Left colon (tissue), 2 donors: ENCODE measurements at regions not wholly inside any gene's neighbourhood (a gene's known extent, or its start where the extent isn't known, plus 50 kb on each side); places are given as distances from the start of the nearest gene placed in this dataset.
"Not testable (repeated sequence)": the region's sequence is repeated elsewhere in the genome, so short reads cannot be mapped to it uniquely, and the experiment has no call there.

Experiments
- ATAC-seq: fragments of 200-7000 bp; cut with Tn5 transposase; one replicate; pipeline ENCODE4 v1.9.1; 2020; ENCODE audit warnings: mild to moderate bottlenecking, moderate library complexity
- DNase-seq, 2 donors: peaks; one replicate each; pipeline ENCODE4 v3.0.0-alpha.2; 2020
- intact Hi-C, 2 donors: fragments of 100-400 bp; cut with DNase I in 1 of 2; cut with micrococcal nuclease in 1 of 2; formaldehyde crosslinking; loops; one replicate each; pipeline versions ENCODE4 v1.11.2 to v1.14.0; 2022; cut with DNase I, micrococcal nuclease
- donor health status: DM: no; HTN: no; CAD: no.
- donor health status: DM: yes; HTN: yes; CAD: no.

GRCh38 chr10:38209332-38209731 lies 115.2 kb downstream of the ZNF37A start:
- ATAC-seq (no peak), DNase-seq (no peak)
- intact Hi-C loops = no loop called here

DNA sequence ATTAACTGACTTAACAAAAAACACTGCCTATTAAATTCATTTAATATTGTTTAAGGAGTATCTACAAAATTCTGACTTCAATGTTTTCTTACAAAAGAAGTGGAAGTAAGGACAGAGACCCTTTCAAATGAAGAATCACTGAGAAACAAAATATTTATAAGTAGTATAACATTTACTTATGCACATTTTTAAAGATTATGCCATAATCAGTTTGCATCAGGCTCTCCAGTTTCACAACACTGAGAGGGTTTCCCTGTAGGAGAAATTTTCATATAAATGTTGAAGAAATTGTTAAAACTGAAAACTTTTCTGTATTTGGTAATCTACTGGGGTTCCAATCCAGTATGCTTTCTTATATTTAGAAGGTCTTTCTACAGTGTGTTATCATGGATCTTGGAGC lies 115.6 kb downstream of the ZNF37A start:
- intact Hi-C loops, DNase-seq, ATAC-seq: not testable (repeated sequence)

DNA sequence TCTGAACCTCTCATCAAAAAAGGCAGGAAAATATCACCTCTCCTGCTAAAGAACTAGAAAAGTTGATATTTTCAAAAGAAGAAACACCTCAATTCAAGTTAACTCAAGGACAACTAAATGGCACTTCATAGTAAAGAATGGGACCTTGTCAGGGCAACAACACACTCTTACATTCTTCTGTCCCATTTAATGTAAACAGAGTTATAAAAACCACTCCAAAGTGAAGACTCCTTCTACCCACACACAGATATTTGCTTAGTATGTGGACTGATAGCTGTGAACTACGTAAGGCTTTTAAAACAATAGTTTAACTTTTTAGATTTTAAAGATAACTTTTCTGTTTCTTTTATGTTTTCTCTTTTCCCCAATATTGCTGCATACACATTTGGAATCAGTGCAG lies 118.3 kb downstream of the ZNF37A start:
- intact Hi-C loops = no loop called here
- ATAC-seq (no peak), DNase-seq (no peak)

- DNase-seq = no peak
- ATAC-seq = no peak
- intact Hi-C loops = no loop called here
Observed at GRCh38 chr10:38226385-38226784, 132.2 kb downstream of the ZNF37A start.

GRCh38 chr10:38228394-38228793 lies 134.3 kb downstream of the ZNF37A start:
- intact Hi-C loops = no loop called here
- DNase-seq (no peak), ATAC-seq (no peak)

DNA sequence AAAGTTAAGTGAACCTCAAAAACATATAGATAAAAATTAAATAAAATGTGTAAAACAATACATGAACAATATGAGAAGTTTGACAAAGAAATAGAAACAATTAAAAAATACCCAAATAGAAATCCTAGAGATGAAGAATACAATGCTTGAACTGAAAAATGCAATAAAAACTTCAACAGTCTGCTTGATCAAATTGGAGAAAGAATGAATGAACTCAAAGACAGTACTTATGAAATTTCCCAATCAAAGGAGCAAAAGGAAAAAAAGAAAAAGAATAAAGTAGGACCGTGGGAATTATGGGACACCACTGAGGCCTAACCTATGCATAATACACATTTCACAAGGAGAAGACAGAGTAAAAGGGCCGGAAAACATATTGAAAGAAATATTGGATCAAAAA lies 144.3 kb downstream of the ZNF37A start:
- ATAC-seq, DNase-seq, intact Hi-C loops: not testable (repeated sequence)

DNA sequence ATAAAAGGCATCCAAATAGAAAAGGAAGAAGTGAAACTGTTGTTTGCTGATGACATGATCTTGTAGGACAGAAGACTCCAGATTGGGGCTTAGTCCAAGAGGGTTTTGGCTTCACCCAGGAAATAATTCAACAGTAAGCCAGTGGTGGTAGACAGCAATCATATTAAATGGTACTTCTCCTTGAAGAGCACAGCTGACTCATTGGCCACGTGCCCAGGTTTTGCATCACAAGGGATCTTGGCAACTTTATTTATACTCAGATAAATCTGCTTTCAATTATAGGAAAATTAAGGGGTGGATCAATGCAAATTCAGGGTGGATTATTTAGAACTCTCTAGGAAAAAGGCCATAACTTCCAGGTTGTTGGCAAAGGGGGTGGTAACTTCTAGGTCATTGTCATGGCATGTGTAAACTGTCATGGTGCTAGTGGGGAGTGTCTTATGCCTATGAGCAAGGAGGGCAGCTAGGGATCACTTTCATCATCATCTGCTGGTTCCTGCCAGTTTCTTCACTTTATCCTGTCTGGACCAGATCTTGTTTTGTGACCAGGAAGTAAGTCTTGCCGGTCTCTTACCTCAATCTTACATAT lies 148.0 kb downstream of the ZNF37A start:
- intact Hi-C loops, ATAC-seq, DNase-seq: not testable (repeated sequence)

- ATAC-seq, intact Hi-C loops, DNase-seq: not testable (repeated sequence)
Observed at GRCh38 chr10:38248113-38248512, 154.0 kb downstream of the ZNF37A start.

GRCh38 chr10:38252551-38252950 lies 158.4 kb downstream of the ZNF37A start:
- not testable (repeated sequence) for ATAC-seq

DNA sequence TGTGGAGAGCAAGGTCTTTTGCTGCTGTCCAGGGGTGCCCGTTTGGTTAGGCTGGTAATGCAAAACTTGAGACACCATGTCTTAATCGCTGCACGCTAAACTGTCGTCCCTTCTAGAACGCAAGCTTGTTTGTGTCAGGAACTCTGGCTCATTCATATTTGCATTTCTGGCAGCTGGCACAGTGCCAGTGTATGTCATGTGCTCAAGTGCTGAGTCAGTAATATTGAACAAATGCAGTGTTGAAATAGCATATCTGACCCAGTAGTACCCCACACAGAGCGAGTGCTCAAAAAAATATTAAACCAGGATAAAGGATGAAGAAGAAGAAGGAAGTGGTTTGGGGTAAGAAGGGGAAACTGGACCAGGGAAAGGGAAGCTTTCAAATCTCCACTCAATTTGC lies 173.4 kb downstream of the ZNF37A start:
- ATAC-seq, DNase-seq, intact Hi-C loops: not testable (repeated sequence)

More at GRCh38 chr10:38252551-38252950, 158.4 kb downstream of the ZNF37A start:
- DNase-seq, intact Hi-C loops: not testable (repeated sequence)

- DNase-seq, intact Hi-C loops, ATAC-seq: not testable (repeated sequence)
Observed at GRCh38 chr10:38271031-38271430, 176.9 kb downstream of the ZNF37A start.

- intact Hi-C loops, ATAC-seq, DNase-seq: not testable (repeated sequence)
Observed at GRCh38 chr10:38274879-38275278, 180.7 kb downstream of the ZNF37A start.

DNA sequence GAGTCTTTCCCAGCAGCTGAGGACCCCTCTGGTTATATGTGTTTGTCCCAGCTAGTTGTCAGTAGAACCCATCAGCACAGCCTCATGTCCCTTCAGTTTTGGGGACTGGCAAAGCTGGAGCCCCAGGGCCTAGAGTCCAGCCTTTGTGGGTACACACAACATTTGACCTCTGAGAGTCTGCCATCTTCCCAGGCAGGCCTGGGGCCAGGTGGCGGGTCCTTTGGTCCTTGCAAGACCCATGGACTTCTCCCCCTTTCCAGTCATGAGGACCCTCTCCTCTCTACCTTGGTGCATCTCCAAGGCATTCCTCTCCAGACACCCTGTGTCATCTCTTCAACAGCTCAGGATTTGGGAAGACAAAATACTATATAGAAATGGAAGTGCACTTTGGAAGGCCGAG lies 198.4 kb downstream of the ZNF37A start:
- intact Hi-C loops, DNase-seq, ATAC-seq: not testable (repeated sequence)

- ATAC-seq, intact Hi-C loops, DNase-seq: not testable (repeated sequence)
Observed at GRCh38 chr10:38310111-38310510, 216.0 kb downstream of the ZNF37A start.

DNA sequence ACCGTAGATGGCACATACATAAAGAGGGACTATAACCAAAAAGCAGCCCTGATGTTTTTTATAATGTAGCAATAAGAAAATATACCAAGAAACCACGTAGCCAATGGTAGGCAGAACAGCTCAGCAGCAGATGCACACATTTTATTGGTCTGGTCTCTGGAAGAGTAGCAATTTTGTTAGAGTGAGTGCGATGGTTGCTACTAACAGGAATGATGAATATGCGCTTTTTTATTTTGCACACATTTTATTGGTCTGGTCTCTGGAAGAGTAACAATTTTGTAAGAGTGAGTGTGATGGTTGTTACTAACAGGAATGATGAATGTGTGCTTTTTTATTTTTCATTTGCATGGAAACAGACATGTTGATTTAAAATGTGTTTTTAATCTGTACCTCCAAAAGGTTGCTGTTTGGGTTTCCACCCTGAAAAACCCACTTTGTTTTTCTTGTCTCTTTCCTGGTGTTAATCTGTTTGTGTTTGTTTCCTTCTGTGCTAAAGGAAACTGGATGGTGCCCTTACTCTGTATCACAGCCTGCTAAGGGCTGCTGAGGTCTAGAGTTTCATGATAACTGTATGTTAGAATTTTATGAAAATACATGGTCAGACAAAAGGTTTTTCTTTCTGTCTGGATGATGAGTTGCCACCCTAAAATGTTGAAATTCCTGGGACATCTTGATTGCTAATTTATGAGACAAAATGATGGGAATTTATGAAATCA lies 221.1 kb downstream of the ZNF37A start:
- DNase-seq, intact Hi-C loops, ATAC-seq: not testable (repeated sequence)

- DNase-seq, ATAC-seq, intact Hi-C loops: not testable (repeated sequence)
Observed at GRCh38 chr10:38321393-38321792, 227.3 kb downstream of the ZNF37A start.

DNA sequence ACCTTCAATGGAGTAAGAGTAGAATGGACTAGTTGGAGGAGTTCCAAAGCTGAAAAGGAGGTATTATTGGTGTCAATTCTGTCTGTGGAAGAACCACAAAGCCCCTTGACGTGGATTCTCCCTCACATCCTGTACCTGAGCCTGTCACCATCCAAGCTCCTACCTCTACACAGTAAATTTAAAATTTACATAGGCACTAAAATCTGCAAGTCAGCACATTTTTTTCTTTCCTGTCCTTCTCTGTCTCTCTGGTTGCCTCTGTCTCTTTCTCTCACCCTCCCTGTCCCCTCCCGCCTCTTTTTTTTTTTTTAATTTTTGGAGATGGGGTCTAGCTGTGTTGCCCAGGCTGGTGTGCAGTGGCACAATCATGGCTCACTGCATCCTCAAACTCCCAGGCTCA lies 236.2 kb downstream of the ZNF37A start:
- intact Hi-C loops, ATAC-seq, DNase-seq: not testable (repeated sequence)

DNA sequence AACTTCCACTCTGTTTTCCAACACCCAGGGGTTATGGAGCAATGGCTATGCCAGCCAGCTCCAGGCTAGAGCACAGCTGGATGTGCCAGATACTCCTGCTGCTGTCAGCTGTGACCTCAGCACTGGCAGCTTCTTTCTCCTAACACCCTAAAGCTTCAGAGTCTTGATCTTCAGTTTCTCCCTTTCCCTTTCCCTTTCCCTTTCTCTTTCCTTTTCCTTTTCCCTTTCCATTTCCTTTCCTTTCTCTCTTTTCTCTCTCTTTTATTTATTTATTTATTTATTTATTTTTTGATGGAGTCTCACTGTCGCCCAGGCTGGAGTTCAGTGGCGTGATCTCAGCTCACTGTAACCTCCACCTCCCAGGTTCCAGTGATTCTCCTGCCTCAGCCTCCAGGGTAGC lies 237.0 kb downstream of the ZNF37A start:
- intact Hi-C loops, DNase-seq, ATAC-seq: not testable (repeated sequence)

DNA sequence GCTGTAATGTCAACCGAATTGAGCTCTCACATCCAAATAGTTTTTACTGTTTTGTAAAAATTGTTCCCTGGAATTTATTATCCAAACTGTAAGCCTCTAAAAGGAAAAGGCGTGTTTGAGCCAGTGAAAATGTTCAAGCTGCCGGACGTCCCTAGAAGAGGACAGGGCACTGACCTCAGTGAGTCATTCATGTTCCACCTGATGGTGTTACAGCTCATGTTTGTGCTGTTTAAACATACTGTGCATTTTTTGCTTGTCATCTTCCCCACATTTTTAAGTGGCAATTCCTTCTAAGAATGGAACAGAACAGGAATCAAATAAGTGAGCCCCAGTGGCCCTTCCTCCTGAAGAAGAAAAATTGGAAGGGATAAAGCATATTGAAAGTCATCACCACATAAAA lies 239.6 kb downstream of the ZNF37A start:
- DNase-seq, ATAC-seq, intact Hi-C loops: not testable (repeated sequence)

DNA sequence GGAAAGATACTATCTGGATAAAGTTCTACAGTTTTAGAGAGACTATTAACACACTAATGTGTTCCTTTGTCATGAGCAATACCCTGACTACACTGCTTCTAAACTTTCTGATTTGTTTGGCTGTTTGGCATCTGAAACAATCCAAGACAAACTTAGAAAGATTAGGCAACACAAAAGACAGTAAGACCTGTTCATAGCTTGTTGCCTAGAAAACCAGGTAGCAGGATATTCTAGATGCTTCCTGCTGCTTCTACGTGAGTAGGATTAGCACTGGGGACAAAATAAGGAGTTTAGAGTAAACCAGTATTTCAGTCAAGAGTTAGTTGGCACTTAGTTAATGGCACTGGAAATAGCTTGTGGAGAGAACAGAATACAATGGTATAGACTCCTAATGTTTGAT lies 256.5 kb downstream of the ZNF37A start:
- ATAC-seq, intact Hi-C loops, DNase-seq: not testable (repeated sequence)
